HG02642 (cell line): ENCODE measurements at regions not wholly inside any gene's neighbourhood (a gene's known extent, or its start where the extent isn't known, plus 50 kb on each side); places are given as distances from the start of the nearest gene placed in this dataset.

Experiments
- ATAC-seq: cut with Tn5 transposase; IDR thresholded peaks from one replicate; pipeline ENCODE4 v1.9.1; 2021; ENCODE audit warnings: mild to moderate bottlenecking; ENCODE audit not compliant: unreplicated experiment, poor library complexity

- ATAC-seq = no peak
Measured at GRCh38 chr4:147343692-147344091, 137.2 kb upstream of the EDNRA start.

GRCh38 chr4:147345662-147346061 lies 135.2 kb upstream of the EDNRA start:
- no peak for ATAC-seq

- no peak for ATAC-seq
Measured at GRCh38 chr4:147347217-147347616, 133.7 kb upstream of the EDNRA start.

GRCh38 chr4:147349193-147349592 lies 131.7 kb upstream of the EDNRA start:
- no peak for ATAC-seq

- ATAC-seq = no peak
Measured at GRCh38 chr4:147351083-147351787, 129.7 kb upstream of the EDNRA start.

- no peak for ATAC-seq
Measured at GRCh38 chr4:147354237-147354636, 126.7 kb upstream of the EDNRA start.

- no peak for ATAC-seq
Measured at GRCh38 chr4:147355032-147355656, 125.8 kb upstream of the EDNRA start.

- no peak for ATAC-seq
Measured at GRCh38 chr4:147355847-147356246, 125.0 kb upstream of the EDNRA start.

GRCh38 chr4:147360301-147360700 lies 120.6 kb upstream of the EDNRA start:
- no peak for ATAC-seq

GRCh38 chr4:147361726-147362125 lies 119.2 kb upstream of the EDNRA start:
- ATAC-seq = no peak

- no peak for ATAC-seq
Measured at GRCh38 chr4:147362938-147363337, 118.0 kb upstream of the EDNRA start.

GRCh38 chr4:147363514-147363913 lies 117.4 kb upstream of the EDNRA start:
- no peak for ATAC-seq

- no peak for ATAC-seq
Measured at GRCh38 chr4:147365396-147365795, 115.5 kb upstream of the EDNRA start.

- no peak for ATAC-seq
Measured at GRCh38 chr4:147366164-147366563, 114.7 kb upstream of the EDNRA start.

GRCh38 chr4:147367891-147368290 lies 113.0 kb upstream of the EDNRA start:
- no peak for ATAC-seq

- ATAC-seq = no peak
Measured at GRCh38 chr4:147368948-147369347, 111.9 kb upstream of the EDNRA start.

- no peak for ATAC-seq
Measured at GRCh38 chr4:147370473-147370872, 110.4 kb upstream of the EDNRA start.

GRCh38 chr4:147370881-147371280 lies 110.0 kb upstream of the EDNRA start:
- no peak for ATAC-seq

- no peak for ATAC-seq
Measured at GRCh38 chr4:147371661-147372060, 109.2 kb upstream of the EDNRA start.

- no peak for ATAC-seq
Measured at GRCh38 chr4:147378780-147379179, 102.1 kb upstream of the EDNRA start.

- no peak for ATAC-seq
Measured at GRCh38 chr4:147381749-147382148, 99.1 kb upstream of the EDNRA start.

GRCh38 chr4:147388018-147388417 lies 92.9 kb upstream of the EDNRA start:
- no peak for ATAC-seq
